Brain microvascular endothelial cell (primary cell): ENCODE measurements at regions not wholly inside any gene's neighbourhood (a gene's known extent, or its start where the extent isn't known, plus 50 kb on each side); places are given as distances from the start of the nearest gene placed in this dataset.

Experiments
- DNase-seq: peaks from one replicate; pipeline ENCODE4 v3.0.0-alpha.2; 2020
- H3K27ac ChIP-seq: fragments of 250-450 bp; sonication (Bioruptor Pico); 2 replicates; pipeline ENCODE4 v1.5.1; 2020; ENCODE audit warnings: mild to moderate bottlenecking, moderate library complexity
- H3K27me3 ChIP-seq: fragments of 250-450 bp; sonication (Bioruptor Pico); replicated peaks from 2 replicates; pipeline ENCODE4 v1.5.1; 2020; ENCODE audit warnings: mild to moderate bottlenecking
- H3K36me3 ChIP-seq: fragments of 250-450 bp; sonication (Bioruptor Pico); replicated peaks from 2 replicates; pipeline ENCODE4 v1.5.1; 2020; ENCODE audit warnings: mild to moderate bottlenecking
- H3K4me3 ChIP-seq: 2 replicates; pipeline ENCODE4 v1.5.1; 2011; ENCODE audit warnings: low read depth, mild to moderate bottlenecking, control low read depth, low read length, moderate library complexity
- CTCF ChIP-seq: IDR thresholded peaks from 2 replicates; pipeline ENCODE4 v1.5.1; 2011; ENCODE audit warnings: low read depth, mild to moderate bottlenecking, moderate library complexity, low read length, control low read depth, inconsistent platforms; ENCODE audit errors: missing control alignments
- in situ Hi-C: cut with HindIII; loops from 2 replicates; pipeline ENCODE4 v1.10.0; 2017; ENCODE audit warnings: low sequenced_read_pairs, low pct_ligation_motif_present

- Histone ChIP-seq H3K4me3 (no peak overlapping the region), H3K27ac (no peak overlapping the region), H3K36me3 (no peaks in the 10 kb centered on the region), H3K27me3 (no peaks in the 10 kb centered on the region)
- no peak for DNase-seq
- in situ Hi-C loops: no loop called here
- no peak for TF ChIP-seq CTCF
Observed at GRCh38 chr10:6964543-6964942, 384.5 kb upstream of the PRKCQ start.

- no peak for DNase-seq
- H3K27ac ChIP-seq: no peak overlapping the region
- no peak for TF ChIP-seq CTCF
- no peaks in the 10 kb centered on the region for H3K27me3 ChIP-seq
- in situ Hi-C loops: no loop called here
- no peak overlapping the region for H3K4me3 ChIP-seq
- no peaks in the 10 kb centered on the region for H3K36me3 ChIP-seq
Observed at GRCh38 chr10:6962576-6962975, 382.5 kb upstream of the PRKCQ start.

- Histone ChIP-seq H3K27ac (no peak overlapping the region), H3K27me3 (no peaks in the 10 kb centered on the region), H3K4me3 (no peak overlapping the region), H3K36me3 (no peaks in the 10 kb centered on the region)
- in situ Hi-C loops: no loop called here
- no peak for TF ChIP-seq CTCF
- DNase-seq: no peak
Observed at GRCh38 chr10:6958711-6959110, 378.6 kb upstream of the PRKCQ start.

- H3K27me3 ChIP-seq: no peaks in the 10 kb centered on the region
- no peak for TF ChIP-seq CTCF
- H3K27ac ChIP-seq: no peak overlapping the region
- H3K4me3 ChIP-seq: no peak overlapping the region
- in situ Hi-C loops: no loop called here
- no peak for DNase-seq
- H3K36me3 ChIP-seq: no peaks in the 10 kb centered on the region
Observed at GRCh38 chr10:6958254-6958653, 378.2 kb upstream of the PRKCQ start.

- no peaks in the 10 kb centered on the region for H3K27me3 ChIP-seq
- no peak for DNase-seq
- H3K4me3 ChIP-seq: no peak overlapping the region
- no peak overlapping the region for H3K27ac ChIP-seq
- no peak for TF ChIP-seq CTCF
- H3K36me3 ChIP-seq: no peaks in the 10 kb centered on the region
- in situ Hi-C loops: no loop called here
Observed at GRCh38 chr10:6957851-6958250, 377.8 kb upstream of the PRKCQ start.

- H3K4me3 ChIP-seq: no peak overlapping the region
- TF ChIP-seq CTCF: no peak
- no peak overlapping the region for H3K27ac ChIP-seq
- in situ Hi-C loops: no loop called here
- no peaks in the 10 kb centered on the region for H3K36me3 ChIP-seq
- no peak for DNase-seq
- H3K27me3 ChIP-seq: no peaks in the 10 kb centered on the region
Observed at GRCh38 chr10:6956562-6956961, 376.5 kb upstream of the PRKCQ start.
